ENCODE measurements at regions not wholly inside any gene's neighbourhood (a gene's known extent, or its start where the extent isn't known, plus 50 kb on each side); places are given as distances from the start of the nearest gene placed in this dataset.

DNA sequence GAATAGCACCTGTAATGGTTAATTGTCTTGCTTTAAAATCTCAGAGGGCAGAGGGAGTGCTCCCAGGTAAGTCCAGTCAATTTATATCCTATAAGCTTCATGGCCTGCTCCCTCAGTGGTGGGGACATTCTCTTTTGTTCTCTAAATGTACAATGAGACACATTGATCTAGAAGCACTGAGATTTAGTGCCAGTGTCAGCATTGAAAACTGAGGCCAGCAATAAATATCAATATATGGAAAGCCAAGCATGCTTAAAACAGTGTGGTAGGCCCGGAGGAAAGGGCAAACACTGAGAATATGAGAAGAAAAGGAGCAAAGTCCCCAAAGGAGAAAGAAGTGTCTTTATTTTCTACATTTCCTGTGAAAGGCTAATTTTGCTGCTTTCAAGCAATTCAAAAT, 68.4 kb upstream of the CCN2 start:
- intact Hi-C loops (cut with DNase I) = no loop called here
- no peaks in the 10 kb centered on the region for H3K4me1 ChIP-seq (replicated peaks)
- WGBS = 61% methylated on average over 1 of the region's 1 CpG
- TF ChIP-seq POLR2A (IDR thresholded peaks at IDR 0.05) = no peak
- TF ChIP-seq POLR2AphosphoS5 (IDR thresholded peaks at IDR 0.05) = no peak
- TF ChIP-seq, protein P1, sequence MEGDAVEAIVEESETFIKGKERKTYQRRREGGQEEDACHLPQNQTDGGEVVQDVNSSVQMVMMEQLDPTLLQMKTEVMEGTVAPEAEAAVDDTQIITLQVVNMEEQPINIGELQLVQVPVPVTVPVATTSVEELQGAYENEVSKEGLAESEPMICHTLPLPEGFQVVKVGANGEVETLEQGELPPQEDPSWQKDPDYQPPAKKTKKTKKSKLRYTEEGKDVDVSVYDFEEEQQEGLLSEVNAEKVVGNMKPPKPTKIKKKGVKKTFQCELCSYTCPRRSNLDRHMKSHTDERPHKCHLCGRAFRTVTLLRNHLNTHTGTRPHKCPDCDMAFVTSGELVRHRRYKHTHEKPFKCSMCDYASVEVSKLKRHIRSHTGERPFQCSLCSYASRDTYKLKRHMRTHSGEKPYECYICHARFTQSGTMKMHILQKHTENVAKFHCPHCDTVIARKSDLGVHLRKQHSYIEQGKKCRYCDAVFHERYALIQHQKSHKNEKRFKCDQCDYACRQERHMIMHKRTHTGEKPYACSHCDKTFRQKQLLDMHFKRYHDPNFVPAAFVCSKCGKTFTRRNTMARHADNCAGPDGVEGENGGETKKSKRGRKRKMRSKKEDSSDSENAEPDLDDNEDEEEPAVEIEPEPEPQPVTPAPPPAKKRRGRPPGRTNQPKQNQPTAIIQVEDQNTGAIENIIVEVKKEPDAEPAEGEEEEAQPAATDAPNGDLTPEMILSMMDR (IDR thresholded peaks at IDR 0.05) = no peak
- H3K36me3 ChIP-seq = no peaks in the 10 kb centered on the region
- no peak for DNase-seq (ENCODE audit: low spot score)
- H3K27ac ChIP-seq = peak overlapping the region; percentile 25 to 58
- H3K4me3 ChIP-seq = no peak overlapping the region
- H3K9me3 ChIP-seq = no peaks in the 10 kb centered on the region
- H3K27me3 ChIP-seq (replicated peaks; ENCODE audit: insufficient read depth) = no peaks in the 10 kb centered on the region

DNA sequence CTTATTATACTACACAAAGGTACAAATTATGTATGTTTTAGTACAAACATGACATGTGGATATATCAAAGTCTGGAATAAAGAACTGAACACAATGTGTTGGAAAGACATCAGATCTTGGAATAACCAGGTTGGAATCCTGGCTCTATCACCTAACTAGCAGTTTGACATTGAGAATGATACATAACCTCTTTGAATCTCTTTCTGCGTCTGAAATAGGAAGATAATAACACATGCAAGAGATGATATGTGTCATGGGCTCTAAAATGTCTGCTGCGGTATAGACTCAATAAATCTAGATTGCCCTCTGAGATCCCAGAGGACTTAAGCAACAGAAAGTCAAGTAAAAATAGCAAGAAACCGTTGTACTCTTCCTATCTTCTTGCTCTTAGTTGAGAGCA, 66.8 kb upstream of the CCN2 start:
- no peak overlapping the region for H3K27ac ChIP-seq
- 80% methylated on average over 3 of the region's 3 CpGs for WGBS
- H3K9me3 ChIP-seq = no peaks in the 10 kb centered on the region
- H3K36me3 ChIP-seq = no peaks in the 10 kb centered on the region
- H3K27me3 ChIP-seq (replicated peaks; ENCODE audit: insufficient read depth) = no peaks in the 10 kb centered on the region
- no peak overlapping the region for H3K4me3 ChIP-seq
- H3K4me1 ChIP-seq (replicated peaks) = no peaks in the 10 kb centered on the region
- intact Hi-C loops (cut with DNase I) = no loop called here
- TF ChIP-seq POLR2AphosphoS5 (IDR thresholded peaks at IDR 0.05) (no peak), POLR2A (IDR thresholded peaks at IDR 0.05) (no peak)
- TF ChIP-seq, protein P1 (IDR thresholded peaks at IDR 0.05) = no peak
- DNase-seq (ENCODE audit: low spot score) = no peak

DNA sequence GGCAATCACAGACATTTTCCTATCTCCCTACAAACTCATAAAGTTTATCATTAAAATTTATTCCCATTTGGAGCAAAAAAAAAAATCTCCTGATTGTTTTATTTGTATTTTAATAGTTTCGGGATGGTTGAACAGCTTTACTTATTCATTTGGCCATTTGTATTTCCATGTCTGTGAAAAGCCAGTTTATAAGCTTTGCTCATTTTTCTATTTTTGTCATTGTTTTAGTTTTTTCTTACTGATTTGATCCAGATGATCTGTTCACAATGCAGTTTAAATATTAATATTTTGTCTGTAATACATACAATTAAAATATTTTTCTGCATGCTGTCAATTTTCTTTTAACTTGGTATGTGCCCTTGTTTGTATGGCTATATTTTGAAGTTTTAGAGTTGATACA, 65.2 kb upstream of the CCN2 start:
- WGBS = 82% methylated on average over 1 of the region's 1 CpG
- H3K4me3 ChIP-seq = no peak overlapping the region
- TF ChIP-seq POLR2A (IDR thresholded peaks at IDR 0.05) (no peak), POLR2AphosphoS5 (IDR thresholded peaks at IDR 0.05) (no peak)
- TF ChIP-seq, protein P1 (IDR thresholded peaks at IDR 0.05) = no peak
- no peaks in the 10 kb centered on the region for H3K4me1 ChIP-seq (replicated peaks)
- no peaks in the 10 kb centered on the region for H3K36me3 ChIP-seq
- intact Hi-C loops (cut with DNase I) = no loop called here
- DNase-seq (ENCODE audit: low spot score) = no peak
- H3K27ac ChIP-seq = no peak overlapping the region
- no peaks in the 10 kb centered on the region for H3K9me3 ChIP-seq
- H3K27me3 ChIP-seq (replicated peaks; ENCODE audit: insufficient read depth) = no peaks in the 10 kb centered on the region

DNA sequence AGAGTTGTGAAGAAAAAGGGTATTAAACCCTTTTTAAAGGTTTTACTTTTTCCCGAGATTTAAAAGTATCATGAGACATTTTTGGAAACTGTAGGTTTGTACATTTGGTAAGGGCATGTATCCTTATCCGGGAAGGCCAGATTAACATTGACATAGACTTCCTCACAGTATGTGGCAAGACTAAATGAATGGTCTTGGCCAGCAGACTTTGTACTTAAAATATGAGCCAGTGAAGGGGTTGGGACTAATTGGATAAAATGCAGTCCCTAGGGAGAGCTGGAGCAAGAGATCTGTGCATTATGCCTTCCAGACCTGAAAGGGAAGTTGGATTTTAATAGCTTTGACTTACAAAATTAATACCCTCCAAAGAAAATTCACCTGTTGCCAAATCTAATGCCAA, 60.4 kb upstream of the CCN2 start:
- Histone ChIP-seq H3K27ac (peak overlapping the region in 1 of 2 donors; percentile 5), H3K27me3 (replicated peaks; ENCODE audit: insufficient read depth) (no peaks in the 10 kb centered on the region), H3K36me3 (no peaks in the 10 kb centered on the region), H3K4me3 (no peak overlapping the region), H3K4me1 (replicated peaks) (no peaks in the 10 kb centered on the region), H3K9me3 (no peaks in the 10 kb centered on the region)
- intact Hi-C loops (cut with DNase I) = no loop called here
- WGBS = 60% methylated on average over 2 of the region's 2 CpGs
- DNase-seq (ENCODE audit: low spot score) = no peak
- no peak for TF ChIP-seq POLR2AphosphoS5 (IDR thresholded peaks at IDR 0.05)
- TF ChIP-seq, protein P1 (IDR thresholded peaks at IDR 0.05) = no peak
- no peak for TF ChIP-seq POLR2A (IDR thresholded peaks at IDR 0.05)

DNA sequence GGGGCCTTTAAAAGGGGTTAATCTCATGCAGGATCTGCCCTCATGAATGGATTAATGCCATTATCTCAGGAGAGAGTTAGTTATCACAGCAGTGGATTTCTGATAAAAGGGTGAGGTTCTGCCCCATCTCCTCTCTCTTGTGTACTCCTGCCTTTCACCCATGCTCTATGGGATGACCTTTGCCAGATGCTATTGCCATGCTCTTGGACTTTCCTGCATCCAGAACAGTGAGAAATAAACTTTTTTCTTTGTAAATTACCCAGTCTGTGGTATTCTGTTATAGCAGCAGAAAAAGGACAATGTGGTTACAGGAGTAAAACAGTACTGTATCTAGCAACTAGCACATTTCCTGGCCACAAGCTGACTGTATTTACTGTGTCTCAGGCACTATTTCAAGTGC, 58.0 kb upstream of the CCN2 start:
- no peaks in the 10 kb centered on the region for H3K9me3 ChIP-seq
- intact Hi-C loops (cut with DNase I) = no loop called here
- no peaks in the 10 kb centered on the region for H3K27me3 ChIP-seq (replicated peaks; ENCODE audit: insufficient read depth)
- no peak overlapping the region for H3K4me3 ChIP-seq
- H3K36me3 ChIP-seq = no peaks in the 10 kb centered on the region
- H3K4me1 ChIP-seq (replicated peaks) = no peaks in the 10 kb centered on the region
- DNase-seq (ENCODE audit: low spot score) = no peak
- TF ChIP-seq, protein P1 (IDR thresholded peaks at IDR 0.05) = no peak
- no peak for TF ChIP-seq POLR2AphosphoS5 (IDR thresholded peaks at IDR 0.05)
- TF ChIP-seq POLR2A (IDR thresholded peaks at IDR 0.05) = no peak
- H3K27ac ChIP-seq = no peak overlapping the region

All from prostate gland (tissue), 2 donors.